ENCODE measurements at regions not wholly inside any gene's neighbourhood (a gene's known extent, or its start where the extent isn't known, plus 50 kb on each side); places are given as distances from the start of the nearest gene placed in this dataset.

GRCh38 chr3:144104679-144105078 is 133.1 kb downstream of the DIPK2A start:
- no peak for DNase-seq (ENCODE audit: low spot score in 2 of 2)
- intact Hi-C loops (cut with DNase I; ENCODE audit: low total_unique reads): no loop called here
- no peak for TF ChIP-seq CTCF (IDR thresholded peaks at IDR 0.05)
- no peak for TF ChIP-seq POLR2AphosphoS5 (IDR thresholded peaks at IDR 0.05)
- no peak for TF ChIP-seq POLR2A (IDR thresholded peaks at IDR 0.05)
- H3K27ac ChIP-seq: no peak overlapping the region
- no peaks in the 10 kb centered on the region for H3K4me1 ChIP-seq
- no peaks in the 10 kb centered on the region for H3K27me3 ChIP-seq
- H3K36me3 ChIP-seq: no peaks in the 10 kb centered on the region
- H3K4me3 ChIP-seq: no peak overlapping the region
- peaks cover 4 to 5% of the 10 kb centered on the region in 2 donors for H3K9me3 ChIP-seq

GRCh38 chr3:144105542-144105941 is 133.9 kb downstream of the DIPK2A start:
- Histone ChIP-seq H3K4me1 (no peaks in the 10 kb centered on the region), H3K27me3 (no peaks in the 10 kb centered on the region), H3K9me3 (no peaks in the 10 kb centered on the region), H3K27ac (no peak overlapping the region), H3K4me3 (no peak overlapping the region), H3K36me3 (no peaks in the 10 kb centered on the region)
- intact Hi-C loops (cut with DNase I; ENCODE audit: low total_unique reads): no loop called here
- no peak for DNase-seq (ENCODE audit: low spot score in 2 of 2)
- TF ChIP-seq POLR2AphosphoS5 (IDR thresholded peaks at IDR 0.05): no peak
- no peak for TF ChIP-seq POLR2A (IDR thresholded peaks at IDR 0.05)
- TF ChIP-seq CTCF (IDR thresholded peaks at IDR 0.05): no peak

- TF ChIP-seq POLR2AphosphoS5 (IDR thresholded peaks at IDR 0.05) (no peak), POLR2A (IDR thresholded peaks at IDR 0.05) (no peak), CTCF (IDR thresholded peaks at IDR 0.05) (no peak)
- intact Hi-C loops (cut with DNase I; ENCODE audit: low total_unique reads): no loop called here
These were observed 135.3 kb downstream of the DIPK2A start for GRCh38 chr3:144106970-144107369.

GRCh38 chr3:144107923-144108322 is 136.3 kb downstream of the DIPK2A start:
- no peaks in the 10 kb centered on the region for H3K36me3 ChIP-seq
- H3K27ac ChIP-seq: peak overlapping the region in 1 of 2 donors; percentile 12
- intact Hi-C loops (cut with DNase I; ENCODE audit: low total_unique reads): no loop called here
- DNase-seq (ENCODE audit: low spot score in 2 of 2): no peak
- H3K4me3 ChIP-seq: no peak overlapping the region
- H3K27me3 ChIP-seq: no peaks in the 10 kb centered on the region
- TF ChIP-seq POLR2AphosphoS5 (IDR thresholded peaks at IDR 0.05) (no peak), POLR2A (IDR thresholded peaks at IDR 0.05) (no peak), CTCF (IDR thresholded peaks at IDR 0.05) (no peak)
- no peaks in the 10 kb centered on the region for H3K9me3 ChIP-seq
- H3K4me1 ChIP-seq: peaks cover 0 to 4% of the 10 kb centered on the region in 2 donors

More at GRCh38 chr3:144106970-144107369, 135.3 kb downstream of the DIPK2A start:
- H3K27me3 ChIP-seq: no peaks in the 10 kb centered on the region
- H3K4me1 ChIP-seq: peaks cover 0 to 4% of the 10 kb centered on the region in 2 donors
- no peaks in the 10 kb centered on the region for H3K36me3 ChIP-seq
- no peak overlapping the region for H3K27ac ChIP-seq
- no peak overlapping the region for H3K4me3 ChIP-seq
- no peaks in the 10 kb centered on the region for H3K9me3 ChIP-seq
- DNase-seq (ENCODE audit: low spot score in 2 of 2): no peak

GRCh38 chr3:144109944-144110343 is 138.3 kb downstream of the DIPK2A start:
- Histone ChIP-seq H3K4me3 (no peak overlapping the region), H3K36me3 (no peaks in the 10 kb centered on the region), H3K9me3 (no peaks in the 10 kb centered on the region), H3K4me1 (peaks cover 0 to 4% of the 10 kb centered on the region in 2 donors), H3K27me3 (no peaks in the 10 kb centered on the region), H3K27ac (no peak overlapping the region)
- DNase-seq (ENCODE audit: low spot score in 2 of 2): no peak
- TF ChIP-seq POLR2AphosphoS5 (IDR thresholded peaks at IDR 0.05): no peak
- TF ChIP-seq POLR2A (IDR thresholded peaks at IDR 0.05): no peak
- TF ChIP-seq CTCF (IDR thresholded peaks at IDR 0.05): no peak
- intact Hi-C loops (cut with DNase I; ENCODE audit: low total_unique reads): no loop called here

Data from breast epithelium (tissue), 4 donors.